K562 (cell line): ENCODE measurements at regions not wholly inside any gene's neighbourhood (a gene's known extent, or its start where the extent isn't known, plus 50 kb on each side); places are given as distances from the start of the nearest gene placed in this dataset.
"Not testable (repeated sequence)": the region's sequence is repeated elsewhere in the genome, so short reads cannot be mapped to it uniquely, and the experiment has no call there.

Experiments used
- CREBBP ChIP-seq: IDR thresholded peaks from one replicate; pipeline ENCODE4 v1.6.1; 2012; ENCODE audit warnings: low read depth, mild to moderate bottlenecking, control low read depth, inconsistent platforms, low read length
- CTCF ChIP-seq, 3 experiments: IDR thresholded peaks in 2 of 3; conservative IDR thresholded peaks in 1 of 3; 2 replicates each; pipeline ENCODE4 v1.5.1; 2011 to 2012; ENCODE audit warnings: low read length in 3 of 3, mild to moderate bottlenecking in 3 of 3, control low read depth in 2 of 3, improper control_type of control experiment in 1 of 3, inconsistent platforms in 1 of 3, low read depth in 1 of 3, mixed read lengths in 1 of 3, moderate library complexity in 1 of 3; ENCODE audit not compliant: insufficient read depth in 2 of 3
- GATAD2A ChIP-seq: fragments of 450-650 bp; IDR thresholded peaks from 2 replicates; pipeline ENCODE4 v1.6.1; 2017
- MXD1 ChIP-seq: fragments of 250-450 bp; sonication (Bioruptor Pico); IDR thresholded peaks from 2 replicates; pipeline ENCODE4 v1.8.0; 2021; ENCODE audit warnings: borderline replicate concordance, mild to moderate bottlenecking, moderate library complexity; ENCODE audit not compliant: poor library complexity, severe bottlenecking
- PHF20 ChIP-seq: fragments of 450-650 bp; IDR thresholded peaks from 2 replicates; pipeline ENCODE4 v1.6.1; 2018; ENCODE audit not compliant: partially characterized antibody
- POLR2A ChIP-seq: fragments of 450-650 bp; conservative IDR thresholded peaks from 2 replicates; pipeline ENCODE4 v1.6.1; 2016
- RBFOX2 ChIP-seq: fragments of 200-400 bp; formaldehyde crosslinking; IDR thresholded peaks from 2 replicates; pipeline ENCODE4 v1.6.1; 2017; ENCODE audit warnings: low read depth, mild to moderate bottlenecking, low read length, moderate library complexity
- SAP30 ChIP-seq: fragments of 200-600 bp; sonication (generic); IDR thresholded peaks from 2 replicates; pipeline ENCODE4 v1.6.1; 2012; ENCODE audit warnings: borderline replicate concordance, low read depth, mild to moderate bottlenecking, moderate library complexity, low read length, control low read depth, inconsistent platforms; ENCODE audit not compliant: insufficient read depth, poor library complexity, severe bottlenecking
- ZNF224 ChIP-seq: sonication (generic); formaldehyde crosslinking; IDR thresholded peaks from 2 replicates; pipeline ENCODE4 v1.8.0; 2022; ENCODE audit warnings: mild to moderate bottlenecking, missing genetic modification reagents
- ZNF239 ChIP-seq: fragments of 250-450 bp; sonication (Bioruptor Pico); IDR thresholded peaks from 2 replicates; pipeline ENCODE4 v1.4.0; 2020; ENCODE audit warnings: mild to moderate bottlenecking
- ZNF644 ChIP-seq: fragments of 200-800 bp; sonication (Bioruptor generic); IDR thresholded peaks from 2 replicates; pipeline ENCODE4 v1.6.1; 2016; ENCODE audit warnings: low read depth, missing genetic modification characterization, missing compliant biosample characterization

GRCh38 chr12:126452686-126453085 lies 1387.5 kb downstream of the AACS start:
- TF ChIP-seq ZNF644 (tag); MXD1; SAP30; ZNF224 (CRISPR knock-in tag); ZNF239 (CRISPR knock-in tag); GATAD2A; POLR2A; CTCF (IDR thresholded peaks at IDR 0.05 in 2 of 3, conservative IDR thresholded peaks at IDR 0.05 in 1 of 3; ENCODE audit: insufficient read depth in 2 of 3, low read depth in 1 of 3, low read length in 3 of 3); PHF20; RBFOX2; CREBBP: not testable (repeated sequence)
